ENCODE measurements at regions not wholly inside any gene's neighbourhood (a gene's known extent, or its start where the extent isn't known, plus 50 kb on each side); places are given as distances from the start of the nearest gene placed in this dataset.
"Not testable (repeated sequence)": the region's sequence is repeated elsewhere in the genome, so short reads cannot be mapped to it uniquely, and the experiment has no call there.

DNA sequence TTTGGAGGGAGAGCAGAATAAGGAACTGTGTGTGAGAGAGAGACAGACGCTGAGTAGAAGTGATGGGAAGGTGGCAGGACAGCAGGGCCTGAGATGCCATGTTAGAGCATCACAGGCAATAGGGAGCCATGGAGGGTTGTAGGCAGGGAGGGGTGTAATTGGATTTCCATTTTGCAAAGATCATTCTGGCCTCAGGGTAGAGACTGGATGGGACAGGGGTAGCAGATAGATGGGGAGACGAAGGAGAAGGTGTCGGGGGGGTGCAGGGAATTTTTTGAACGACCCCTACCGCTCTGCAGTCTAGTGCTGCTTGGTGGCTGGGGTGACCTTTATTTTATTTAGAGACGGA, 106.4 kb downstream of the CRLF3 start:
- not testable (repeated sequence) for H3K9me3 ChIP-seq (ENCODE audit: control insufficient read depth, insufficient read depth, low read length); H3K4me1 ChIP-seq (ENCODE audit: insufficient read depth, low read length); H3K9ac ChIP-seq (ENCODE audit: low read depth, low read length); H3K36me3 ChIP-seq (ENCODE audit: insufficient read depth, low read length)

DNA sequence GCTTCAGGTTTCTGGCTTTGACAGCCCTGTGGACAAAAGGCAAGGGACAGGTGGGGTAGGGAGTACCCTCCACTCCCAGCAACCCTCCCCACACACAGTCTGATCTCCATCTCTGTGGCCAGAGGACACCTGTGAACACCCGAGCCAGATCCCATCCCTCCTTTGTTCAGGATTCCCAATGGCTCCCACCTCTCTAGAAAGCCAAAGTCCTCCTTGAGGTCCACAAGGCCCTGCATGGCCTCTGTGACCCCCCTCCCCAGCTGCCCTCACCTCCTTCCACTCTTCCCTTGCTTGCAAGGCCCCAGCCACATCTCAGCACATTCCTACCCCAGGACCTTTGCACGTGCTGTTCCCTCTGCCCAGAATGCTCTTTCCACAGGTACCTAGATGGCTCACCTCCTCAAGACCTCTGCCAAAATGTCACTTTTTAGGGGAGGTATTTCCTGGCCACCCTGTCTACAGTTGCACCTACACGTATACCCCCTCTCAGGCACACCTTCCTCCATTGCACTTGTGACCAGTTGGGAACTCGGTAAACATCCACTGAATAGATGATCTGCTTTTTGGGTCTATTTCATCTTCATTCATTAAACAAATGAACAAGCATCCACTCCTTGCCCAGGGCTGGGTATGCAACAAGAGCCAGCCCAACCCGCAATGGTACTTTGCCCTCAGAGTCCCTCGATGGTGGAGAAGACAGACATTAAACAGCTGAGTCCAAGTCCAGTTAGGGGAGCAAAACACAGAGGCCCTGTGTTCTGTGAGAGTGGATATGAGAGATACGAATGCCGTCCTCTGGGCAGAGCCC, 107.0 kb downstream of the CRLF3 start:
- no peaks in the 10 kb centered on the region for H3K36me3 ChIP-seq (ENCODE audit: insufficient read depth, low read length)
- no peaks in the 10 kb centered on the region for H3K4me1 ChIP-seq (ENCODE audit: insufficient read depth, low read length)
- H3K9me3 ChIP-seq (ENCODE audit: control insufficient read depth, insufficient read depth, low read length): no peaks in the 10 kb centered on the region
- H3K9ac ChIP-seq (ENCODE audit: low read depth, low read length): no peak overlapping the region

DNA sequence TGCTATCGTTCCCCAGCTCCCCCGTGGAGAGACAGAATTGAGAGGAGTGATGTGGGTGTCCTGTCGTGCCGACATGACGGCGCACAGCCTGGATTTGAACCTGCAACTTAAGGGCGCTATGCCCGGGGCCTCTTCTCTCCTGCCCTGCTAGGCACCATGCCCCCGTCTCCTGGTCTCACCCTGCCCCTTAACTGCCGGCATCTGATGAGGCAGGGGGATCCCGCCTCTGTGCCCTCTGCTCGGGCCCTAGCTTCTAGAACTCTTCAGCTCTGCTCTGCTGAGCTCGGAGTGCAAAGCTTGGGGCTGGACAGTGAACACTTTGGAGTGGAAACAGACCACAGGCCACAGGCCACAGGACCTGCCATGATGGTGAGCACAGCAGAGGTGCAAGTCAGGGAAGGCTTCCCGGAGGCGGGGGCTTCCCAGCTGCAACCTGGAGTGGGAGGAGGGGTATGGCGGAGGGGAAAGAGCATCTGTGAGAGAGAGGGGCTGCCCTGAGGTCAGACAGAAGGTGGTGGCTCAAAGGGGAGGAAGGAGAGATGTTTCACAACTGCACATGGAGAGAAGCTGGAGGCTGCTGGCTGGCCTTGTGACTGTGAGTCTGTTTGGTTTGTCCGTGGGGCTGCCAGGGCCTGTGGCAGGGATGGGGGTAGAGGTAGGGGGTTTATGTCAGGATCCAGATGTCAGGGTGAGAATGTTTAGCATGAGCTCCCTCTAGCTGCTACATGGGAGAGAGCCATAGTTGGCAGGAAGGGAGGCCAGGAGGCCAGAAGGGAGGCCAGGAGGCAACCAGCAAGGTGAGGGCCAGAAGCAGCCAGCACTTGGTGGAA, 107.8 kb downstream of the CRLF3 start:
- no peak overlapping the region for H3K9ac ChIP-seq (ENCODE audit: low read depth, low read length)
- H3K36me3 ChIP-seq (ENCODE audit: insufficient read depth, low read length): no peaks in the 10 kb centered on the region
- H3K4me1 ChIP-seq (ENCODE audit: insufficient read depth, low read length): no peaks in the 10 kb centered on the region
- H3K9me3 ChIP-seq (ENCODE audit: control insufficient read depth, insufficient read depth, low read length): no peaks in the 10 kb centered on the region

DNA sequence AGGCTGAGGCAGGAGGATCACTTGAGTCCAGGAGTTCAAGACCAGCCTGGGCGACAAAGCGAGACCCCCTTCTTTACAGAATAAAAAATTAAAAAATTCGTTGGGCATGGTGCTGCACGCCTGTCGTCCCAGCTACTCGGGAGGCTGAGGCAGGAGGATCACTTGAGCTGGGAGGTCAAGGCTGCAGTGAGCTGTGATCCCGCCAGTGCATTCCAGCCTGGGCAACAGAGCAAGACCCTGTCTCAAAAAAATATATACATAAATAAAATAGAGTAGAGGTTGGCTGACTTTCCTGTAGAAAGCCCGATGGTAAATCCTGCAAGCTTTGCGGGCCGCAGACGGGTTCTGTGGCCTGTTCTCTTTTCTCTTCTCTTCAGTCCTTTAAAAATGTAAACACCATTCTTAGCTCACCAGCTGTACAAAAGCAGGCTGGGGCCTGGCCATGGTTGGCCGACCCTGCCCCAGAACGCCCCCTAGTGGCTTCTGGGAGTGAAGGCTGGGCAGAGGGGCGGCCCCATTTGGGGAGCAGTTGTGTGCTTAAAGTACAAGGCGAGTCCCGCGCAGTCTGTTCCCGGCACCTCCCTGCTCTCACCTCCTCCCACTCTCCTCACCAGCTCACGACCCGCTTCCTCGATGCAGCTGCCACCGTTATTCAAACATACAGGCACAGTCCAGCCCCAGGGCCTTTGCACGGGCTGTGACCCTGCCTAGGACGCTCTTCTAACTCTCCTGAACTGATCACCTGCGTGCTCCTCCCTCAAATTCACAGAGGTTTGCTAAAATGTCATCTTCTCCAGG, 109.5 kb downstream of the CRLF3 start:
- not testable (repeated sequence) for H3K9ac ChIP-seq (ENCODE audit: low read depth, low read length); H3K9me3 ChIP-seq (ENCODE audit: control insufficient read depth, insufficient read depth, low read length)

GRCh38 chr17:30713805-30714204, 110.7 kb downstream of the CRLF3 start:
- H3K36me3 ChIP-seq (ENCODE audit: insufficient read depth, low read length); H3K4me1 ChIP-seq (ENCODE audit: insufficient read depth, low read length); H3K9ac ChIP-seq (ENCODE audit: low read depth, low read length); H3K9me3 ChIP-seq (ENCODE audit: control insufficient read depth, insufficient read depth, low read length): not testable (repeated sequence)

More for the DNA sequence above, 109.5 kb downstream of the CRLF3 start:
- not testable (repeated sequence) for H3K36me3 ChIP-seq (ENCODE audit: insufficient read depth, low read length); H3K4me1 ChIP-seq (ENCODE audit: insufficient read depth, low read length)

GRCh38 chr17:30712859-30713258, 111.6 kb downstream of the CRLF3 start:
- H3K9ac ChIP-seq (ENCODE audit: low read depth, low read length); H3K36me3 ChIP-seq (ENCODE audit: insufficient read depth, low read length); H3K4me1 ChIP-seq (ENCODE audit: insufficient read depth, low read length); H3K9me3 ChIP-seq (ENCODE audit: control insufficient read depth, insufficient read depth, low read length): not testable (repeated sequence)

DNA sequence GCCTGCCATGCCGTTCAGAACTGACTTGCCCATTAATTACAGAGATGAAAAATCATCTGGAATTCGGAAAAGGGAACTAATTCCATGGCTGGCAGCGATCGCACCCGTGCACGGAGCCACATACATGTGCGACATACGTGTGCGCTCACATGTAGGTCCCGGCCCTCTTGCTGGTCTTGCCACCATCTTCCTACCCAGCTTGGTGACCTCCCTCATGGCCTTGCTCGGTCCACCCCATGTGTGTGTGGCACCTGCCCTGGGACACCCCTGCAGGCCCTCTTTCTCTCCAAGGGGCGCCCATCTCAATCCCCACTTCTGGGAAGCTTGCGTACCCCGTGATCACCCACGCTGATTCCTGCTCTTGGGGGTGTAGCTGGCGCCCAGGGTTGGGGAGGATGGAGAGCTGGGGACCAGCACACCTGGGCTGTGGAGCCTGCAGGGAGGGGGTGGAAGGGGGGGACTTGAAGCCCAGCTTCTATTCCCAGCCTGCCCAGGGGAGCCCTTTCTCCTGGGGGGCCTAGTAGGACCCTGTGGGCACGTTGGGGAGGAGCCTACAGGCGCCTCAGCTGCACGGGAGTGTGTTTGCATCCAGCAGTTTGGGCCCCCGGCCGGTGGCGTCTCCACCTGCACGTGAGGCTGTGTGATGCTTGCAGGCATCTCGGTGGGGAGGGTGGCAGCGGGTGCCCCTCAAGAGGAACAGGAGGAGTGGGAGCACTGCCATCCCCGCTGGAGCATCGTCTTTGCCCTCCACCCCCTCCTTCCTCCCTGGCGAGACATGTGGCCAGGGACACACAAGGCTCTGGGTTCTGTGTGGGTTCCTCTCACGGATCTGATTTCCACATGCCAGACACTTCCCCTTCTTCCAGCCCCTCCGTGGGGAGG, 112.6 kb downstream of the CRLF3 start:
- H3K9me3 ChIP-seq (ENCODE audit: control insufficient read depth, insufficient read depth, low read length); H3K9ac ChIP-seq (ENCODE audit: low read depth, low read length); H3K36me3 ChIP-seq (ENCODE audit: insufficient read depth, low read length); H3K4me1 ChIP-seq (ENCODE audit: insufficient read depth, low read length): not testable (repeated sequence)

GRCh38 chr17:30711176-30711575, 113.3 kb downstream of the CRLF3 start:
- H3K4me1 ChIP-seq (ENCODE audit: insufficient read depth, low read length); H3K9me3 ChIP-seq (ENCODE audit: control insufficient read depth, insufficient read depth, low read length); H3K36me3 ChIP-seq (ENCODE audit: insufficient read depth, low read length): not testable (repeated sequence)
- H3K9ac ChIP-seq (ENCODE audit: low read depth, low read length): peak overlapping the region; percentile 89

GRCh38 chr17:30710276-30711088, 114.0 kb downstream of the CRLF3 start:
- H3K9ac ChIP-seq (ENCODE audit: low read depth, low read length): peak overlapping the region; percentile 89
- not testable (repeated sequence) for H3K4me1 ChIP-seq (ENCODE audit: insufficient read depth, low read length); H3K9me3 ChIP-seq (ENCODE audit: control insufficient read depth, insufficient read depth, low read length); H3K36me3 ChIP-seq (ENCODE audit: insufficient read depth, low read length)

DNA sequence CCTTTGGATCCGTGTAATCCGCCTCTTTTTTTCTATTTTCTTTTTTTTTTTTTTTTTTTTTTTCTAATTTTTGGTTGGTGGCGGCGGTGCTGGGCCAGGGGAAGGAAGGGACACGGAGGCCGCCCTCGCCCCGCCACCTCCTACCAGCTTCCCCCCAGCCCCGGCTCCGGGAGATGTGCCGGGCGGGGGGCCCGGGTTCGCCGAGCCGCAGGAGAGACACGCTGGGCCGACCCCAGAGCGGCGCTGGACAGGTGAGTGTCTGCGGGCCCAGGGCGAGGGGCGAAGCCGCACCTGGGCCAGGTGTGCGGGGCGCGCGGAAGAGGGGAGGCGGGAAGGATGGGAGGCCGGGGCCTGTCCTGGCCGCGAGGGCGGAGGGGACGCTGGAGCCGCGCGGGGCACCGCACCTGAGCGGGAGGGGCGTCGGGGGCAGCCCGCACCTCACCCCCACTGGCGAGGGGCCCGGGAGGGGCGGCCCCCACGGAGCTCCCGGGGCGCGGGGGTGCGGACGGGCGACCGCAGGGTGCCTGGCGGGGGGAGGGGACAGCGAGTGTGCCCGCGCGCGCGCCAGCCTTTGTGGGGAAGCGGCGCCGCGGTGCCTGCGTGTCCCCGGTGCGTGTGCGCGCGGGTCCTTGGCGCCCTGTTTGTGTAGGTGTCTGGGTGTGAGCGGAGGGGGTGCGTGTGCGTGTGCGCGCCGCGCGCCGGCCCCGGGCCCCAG, 114.8 kb downstream of the CRLF3 start:
- peak overlapping the region; percentile 89; the same call in 1 of the 2 replicates for H3K9ac ChIP-seq (ENCODE audit: low read depth, low read length)
- H3K36me3 ChIP-seq (ENCODE audit: insufficient read depth, low read length); H3K9me3 ChIP-seq (ENCODE audit: control insufficient read depth, insufficient read depth, low read length); H3K4me1 ChIP-seq (ENCODE audit: insufficient read depth, low read length): not testable (repeated sequence)

GRCh38 chr17:30709096-30709495, 115.4 kb downstream of the CRLF3 start:
- not testable (repeated sequence) for H3K36me3 ChIP-seq (ENCODE audit: insufficient read depth, low read length); H3K9me3 ChIP-seq (ENCODE audit: control insufficient read depth, insufficient read depth, low read length); H3K4me1 ChIP-seq (ENCODE audit: insufficient read depth, low read length)
- peak overlapping the region; percentile 75; the same call in 1 of the 2 replicates for H3K9ac ChIP-seq (ENCODE audit: low read depth, low read length)

- not testable (repeated sequence) for H3K4me1 ChIP-seq (ENCODE audit: insufficient read depth, low read length); H3K36me3 ChIP-seq (ENCODE audit: insufficient read depth, low read length); H3K9me3 ChIP-seq (ENCODE audit: control insufficient read depth, insufficient read depth, low read length)
- H3K9ac ChIP-seq (ENCODE audit: low read depth, low read length): peak overlapping the region; percentile 75
Observed at GRCh38 chr17:30708241-30709078, 116.0 kb downstream of the CRLF3 start.
